HFFc6 (cell line): ENCODE measurements at regions not wholly inside any gene's neighbourhood (a gene's known extent, or its start where the extent isn't known, plus 50 kb on each side); places are given as distances from the start of the nearest gene placed in this dataset.

Experiments
- DNase-seq: peaks from one replicate; pipeline ENCODE4 v3.0.0-alpha.2; 2018
- H3K27ac Mint-ChIP-seq: 2 replicates; pipeline ENCODE4 v1.8.0; 2020; ENCODE audit warnings: mild to moderate bottlenecking, mixed read lengths
- H3K27me3 Mint-ChIP-seq: 2 replicates; pipeline ENCODE4 v1.8.0; 2021; ENCODE audit warnings: mild to moderate bottlenecking, moderate library complexity, mixed read lengths; ENCODE audit not compliant: insufficient read depth
- H3K36me3 Mint-ChIP-seq: 2 replicates; pipeline ENCODE4 v1.8.0; 2021; ENCODE audit warnings: low read depth, mixed read lengths
- H3K4me1 Mint-ChIP-seq: 2 replicates; pipeline ENCODE4 v1.8.0; 2020; ENCODE audit warnings: low read depth, mixed read lengths
- H3K4me3 Mint-ChIP-seq: 2 replicates; pipeline ENCODE4 v1.8.0; 2020; ENCODE audit warnings: mild to moderate bottlenecking, moderate library complexity, mixed read lengths
- H3K9me3 Mint-ChIP-seq: 2 replicates; pipeline ENCODE4 v1.8.0; 2020; ENCODE audit warnings: mild to moderate bottlenecking, mixed read lengths
- CTCF ChIP-seq: fragments of 200-600 bp; sonication (generic); IDR thresholded peaks from 2 replicates; pipeline ENCODE4 v1.5.0; 2021; ENCODE audit warnings: antibody characterized with exemption, mild to moderate bottlenecking

GRCh38 chr3:150333477-150333876 lies 74.6 kb upstream of the TSC22D2 start:
- Mint-ChIP-seq H3K4me1 (peaks cover 37% of the 10 kb centered on the region), H3K9me3 (no peaks in the 10 kb centered on the region)
- DNase-seq, result no peak

GRCh38 chr3:150331978-150332568 lies 76.0 kb upstream of the TSC22D2 start:
- Mint-ChIP-seq H3K27me3 (no peaks in the 10 kb centered on the region), H3K4me3 (no peak overlapping the region), H3K4me1 (peaks cover 42% of the 10 kb centered on the region), H3K9me3 (no peaks in the 10 kb centered on the region), H3K36me3 (peaks cover 5% of the 10 kb centered on the region; the same call in 1 of the 2 replicates), H3K27ac (no peak overlapping the region)
- no peak for DNase-seq
- TF ChIP-seq CTCF, result no peak

More at GRCh38 chr3:150333477-150333876, 74.6 kb upstream of the TSC22D2 start:
- TF ChIP-seq CTCF, result no peak
- no peaks in the 10 kb centered on the region for H3K27me3 Mint-ChIP-seq
- H3K4me3 Mint-ChIP-seq, result no peak overlapping the region
- H3K27ac Mint-ChIP-seq, result no peak overlapping the region
- H3K36me3 Mint-ChIP-seq, result peaks cover 10% of the 10 kb centered on the region

GRCh38 chr3:150330872-150331271 lies 77.2 kb upstream of the TSC22D2 start:
- H3K4me3 Mint-ChIP-seq, result no peak overlapping the region
- H3K27ac Mint-ChIP-seq, result no peak overlapping the region
- no peaks in the 10 kb centered on the region for H3K27me3 Mint-ChIP-seq
- DNase-seq, result no peak
- peaks cover 44% of the 10 kb centered on the region for H3K4me1 Mint-ChIP-seq
- no peaks in the 10 kb centered on the region for H3K9me3 Mint-ChIP-seq
- H3K36me3 Mint-ChIP-seq, result peaks cover 5% of the 10 kb centered on the region; the same call in 1 of the 2 replicates
- TF ChIP-seq CTCF, result no peak

GRCh38 chr3:150330174-150330573 lies 77.9 kb upstream of the TSC22D2 start:
- no peak for DNase-seq
- H3K27me3 Mint-ChIP-seq, result no peaks in the 10 kb centered on the region
- H3K36me3 Mint-ChIP-seq, result peaks cover 5% of the 10 kb centered on the region; the same call in 1 of the 2 replicates
- H3K9me3 Mint-ChIP-seq, result no peaks in the 10 kb centered on the region
- H3K4me3 Mint-ChIP-seq, result no peak overlapping the region
- H3K4me1 Mint-ChIP-seq, result peaks cover 43% of the 10 kb centered on the region
- H3K27ac Mint-ChIP-seq, result no peak overlapping the region
- no peak for TF ChIP-seq CTCF

GRCh38 chr3:150329408-150329807 lies 78.7 kb upstream of the TSC22D2 start:
- Mint-ChIP-seq H3K27me3 (no peaks in the 10 kb centered on the region), H3K36me3 (peaks cover 5% of the 10 kb centered on the region; the same call in 1 of the 2 replicates), H3K27ac (no peak overlapping the region), H3K9me3 (no peaks in the 10 kb centered on the region), H3K4me3 (no peak overlapping the region), H3K4me1 (peaks cover 48% of the 10 kb centered on the region)
- TF ChIP-seq CTCF, result no peak
- no peak for DNase-seq
